Stimulated activated CD4-positive, alpha-beta T cell treated with anti-CD3 and anti-CD28 coated beads, Interleukin-1b, Interleukin-23, amount 100 ng/mL, for 4 hours (primary cell): ENCODE measurements at regions not wholly inside any gene's neighbourhood (a gene's known extent, or its start where the extent isn't known, plus 50 kb on each side); places are given as distances from the start of the nearest gene placed in this dataset.

Experiments used
- DNase-seq, 2 donors: peaks; one replicate each; pipeline ENCODE4 v3.0.0-alpha.2; 2020; ENCODE audit warnings: low read depth in 2 of 2

GRCh38 chr22:18731075-18731666 is 119.5 kb upstream of the RIMBP3 start:
- DNase-seq = no peak

- DNase-seq = peak in 1 of 2 donors; percentile 24
Measured at GRCh38 chr22:18730410-18730809, 118.7 kb upstream of the RIMBP3 start.
